H1 (cell line): ENCODE measurements at regions not wholly inside any gene's neighbourhood (a gene's known extent, or its start where the extent isn't known, plus 50 kb on each side); places are given as distances from the start of the nearest gene placed in this dataset.

Experiments used
- CTCF ChIA-PET: fragments of 300-600 bp; sonication (Branson Sonifier 250); formaldehyde crosslinking; loops from one replicate; lab custom pipeline; 2021; ENCODE audit not compliant: partially characterized antibody; lab: Charles Lee
- POLR2A ChIA-PET: fragments of 300-600 bp; sonication (Branson Sonifier 250); formaldehyde crosslinking; loops from one replicate; lab custom pipeline; 2021; ENCODE audit warnings: inconsistent platforms; ENCODE audit not compliant: partially characterized antibody; lab: Charles Lee
- DNase-seq, 2 experiments: peaks; one replicate each; pipeline versions ENCODE4 v3.0.0 to v3.0.0-alpha.2; 2010 to 2022; ENCODE audit warnings: low spot score in 2 of 2, low read depth in 1 of 2, mixed read lengths in 1 of 2
- FAIRE-seq: peaks from 2 replicates; lab custom pipeline; 2011; peaks lifted over from hg19 to GRCh38; lab: Jason Lieb, UNC
- H2AFZ ChIP-seq: 2 replicates; pipeline ENCODE4 v1.8.1; 2012; ENCODE audit warnings: low read length, inconsistent platforms
- H2AK5ac ChIP-seq: 2 replicates; pipeline ENCODE4 v1.6.1; 2013; ENCODE audit warnings: low read depth, low read length
- H2BK120ac ChIP-seq: replicated peaks from 2 replicates; pipeline ENCODE3; 2013; ENCODE audit warnings: low read depth, low read length, inconsistent platforms
- H2BK12ac ChIP-seq: 2 replicates; pipeline ENCODE4 v1.6.1; 2013; ENCODE audit warnings: low read depth, low read length
- H2BK15ac ChIP-seq: 2 replicates; pipeline ENCODE4 v1.6.1; 2013; ENCODE audit warnings: low read length
- H2BK20ac ChIP-seq: 2 replicates; pipeline ENCODE4 v1.6.1; 2013; ENCODE audit warnings: low read length
- H2BK5ac ChIP-seq: 2 replicates; pipeline ENCODE4 v1.6.1; 2013; ENCODE audit warnings: low read depth, low read length
- H3K14ac ChIP-seq: 2 replicates; pipeline ENCODE4 v1.6.1; 2013; ENCODE audit warnings: inconsistent platforms; ENCODE audit not compliant: insufficient read length
- H3K18ac ChIP-seq: 2 replicates; pipeline ENCODE4 v1.6.1; 2013; ENCODE audit warnings: low read length; ENCODE audit errors: extremely low read depth
- H3K23ac ChIP-seq: 2 replicates; pipeline ENCODE4 v1.6.1; 2013; ENCODE audit warnings: inconsistent platforms; ENCODE audit not compliant: insufficient read length
- H3K23me2 ChIP-seq: 2 replicates; pipeline ENCODE4 v1.6.1; 2013; ENCODE audit warnings: low read depth, low read length
- H3K27ac ChIP-seq: 2 replicates; pipeline ENCODE4 v1.6.1; 2011; ENCODE audit warnings: low read depth, low read length, inconsistent platforms
- H3K27me3 ChIP-seq, 4 experiments: replicated peaks in 1 of 4; 1 replicate in 1 of 4; 2 replicates in 3 of 4; pipeline versions ENCODE4 v1.6.1 to v1.8.1; 2011 to 2013; ENCODE audit warnings: low read length in 3 of 4, mild to moderate bottlenecking in 3 of 4, inconsistent platforms in 2 of 4, mixed read lengths in 2 of 4, moderate library complexity in 1 of 4; ENCODE audit not compliant: control insufficient read depth in 3 of 4, insufficient read depth in 3 of 4; ENCODE audit errors: extremely low read depth in 1 of 4
- H3K36me3 ChIP-seq, 4 experiments: 2 replicates each; pipeline versions ENCODE4 v1.6.1 to v1.8.1; 2011 to 2013; ENCODE audit warnings: mild to moderate bottlenecking in 4 of 4, low read length in 3 of 4, moderate library complexity in 2 of 4, control low read depth in 1 of 4, inconsistent platforms in 1 of 4; ENCODE audit not compliant: insufficient read depth in 4 of 4, control insufficient read depth in 2 of 4
- H3K4ac ChIP-seq: replicated peaks from 2 replicates; pipeline ENCODE3; 2013; ENCODE audit warnings: low read length, low read depth, mixed read lengths, inconsistent platforms; ENCODE audit not compliant: insufficient read length
- H3K4me1 ChIP-seq, 4 experiments: replicated peaks in 1 of 4; 1 replicate in 1 of 4; 2 replicates in 3 of 4; pipeline versions ENCODE4 v1.6.1 to v1.8.1; 2011 to 2013; ENCODE audit warnings: low read length in 3 of 4, inconsistent platforms in 2 of 4, mixed read lengths in 1 of 4; ENCODE audit not compliant: insufficient read depth in 4 of 4, control insufficient read depth in 3 of 4
- H3K4me2 ChIP-seq, 2 experiments: 2 replicates each; pipeline versions ENCODE4 v1.6.1 to v1.8.1; 2011 to 2013; ENCODE audit warnings: low read depth in 2 of 2, low read length in 2 of 2, control low read depth in 1 of 2, inconsistent platforms in 1 of 2, mild to moderate bottlenecking in 1 of 2; ENCODE audit not compliant: insufficient read depth in 1 of 2
- H3K4me3 ChIP-seq, 4 experiments: fragments of 200-600, 300-600 bp in 1 of 4; sonication (generic), shearing (Covaris generic), sonication (Bioruptor Twin) in 1 of 4; 2 replicates each; pipeline versions ENCODE4 v1.5.1 to v1.8.1; 2011 to 2016; ENCODE audit warnings: low read length in 4 of 4, low read depth in 3 of 4, control low read depth in 2 of 4, inconsistent platforms in 2 of 4, mild to moderate bottlenecking in 2 of 4, mixed read lengths in 1 of 4, moderate library complexity in 1 of 4; ENCODE audit not compliant: insufficient read depth in 2 of 4; ENCODE audit errors: extremely low read depth in 1 of 4
- H3K56ac ChIP-seq: replicated peaks from 2 replicates; pipeline ENCODE3; 2013; ENCODE audit warnings: low read depth, mild to moderate bottlenecking, mixed read lengths, low read length, inconsistent platforms; ENCODE audit not compliant: insufficient read length
- H3K79me1 ChIP-seq: 2 replicates; pipeline ENCODE4 v1.6.1; 2013; ENCODE audit warnings: low read depth, low read length, control low read depth
- H3K79me2 ChIP-seq, 2 experiments: 2 replicates each; pipeline versions ENCODE4 v1.6.1 to v1.8.1; 2012 to 2013; ENCODE audit warnings: low read length in 2 of 2, mild to moderate bottlenecking in 2 of 2, inconsistent platforms in 1 of 2; ENCODE audit not compliant: insufficient read depth in 2 of 2, control insufficient read depth in 1 of 2
- H3K9ac ChIP-seq, 4 experiments: replicated peaks in 1 of 4; 1 replicate in 1 of 4; 2 replicates in 3 of 4; pipeline versions ENCODE4 v1.6.1 to v1.8.1; 2011 to 2013; ENCODE audit warnings: low read depth in 3 of 4, low read length in 3 of 4, control low read depth in 2 of 4, mild to moderate bottlenecking in 2 of 4, moderate library complexity in 2 of 4, inconsistent platforms in 1 of 4; ENCODE audit errors: extremely low read depth in 1 of 4
- H3K9me3 ChIP-seq, 2 experiments: 2 replicates each; pipeline versions ENCODE4 v1.6.1 to v1.8.1; 2012 to 2013; ENCODE audit warnings: mild to moderate bottlenecking in 2 of 2, moderate library complexity in 2 of 2, control low read depth in 1 of 2, inconsistent platforms in 1 of 2, low read depth in 1 of 2, low read length in 1 of 2, mixed read lengths in 1 of 2; ENCODE audit not compliant: insufficient read depth in 2 of 2
- H4K20me1 ChIP-seq, 2 experiments: replicated peaks in 1 of 2; 2 replicates each; pipeline versions ENCODE3 to v1.8.1; 2011 to 2013; ENCODE audit warnings: inconsistent platforms in 2 of 2, low read length in 2 of 2, mild to moderate bottlenecking in 1 of 2; ENCODE audit not compliant: insufficient read depth in 2 of 2, control insufficient read depth in 1 of 2
- H4K5ac ChIP-seq: 2 replicates; pipeline ENCODE4 v1.6.1; 2013; ENCODE audit warnings: low read length, low read depth, mixed read lengths, inconsistent platforms; ENCODE audit not compliant: insufficient read length
- H4K8ac ChIP-seq: 2 replicates; pipeline ENCODE4 v1.8.0; 2013; ENCODE audit warnings: mild to moderate bottlenecking, moderate library complexity, low read length, inconsistent platforms; ENCODE audit not compliant: insufficient read depth; ENCODE audit errors: extremely low read depth
- H4K91ac ChIP-seq: replicated peaks from 2 replicates; pipeline ENCODE3; 2013; ENCODE audit warnings: low read length, mixed read lengths, inconsistent platforms; ENCODE audit not compliant: insufficient read length
- ATF3 ChIP-seq: IDR thresholded peaks from 2 replicates; pipeline ENCODE4 v1.6.1; 2011; ENCODE audit warnings: low read depth, mild to moderate bottlenecking, low read length; ENCODE audit not compliant: insufficient read depth
- CBX5 ChIP-seq: fragments of 300-800, 300-1000 bp; sonication (generic); IDR thresholded peaks from 2 replicates; pipeline ENCODE4 v1.7.1; 2016; ENCODE audit warnings: antibody characterized with exemption, low read length, low read depth
- CTBP2 ChIP-seq: IDR thresholded peaks from 2 replicates; pipeline ENCODE4 v1.7.0; 2011; ENCODE audit warnings: borderline replicate concordance, mild to moderate bottlenecking, moderate library complexity, mixed read lengths, low read length; ENCODE audit not compliant: insufficient read depth, insufficient read length
- NANOG ChIP-seq: IDR thresholded peaks from 2 replicates; pipeline ENCODE4 v1.6.1; 2011; ENCODE audit warnings: low read length, low read depth, mild to moderate bottlenecking, inconsistent platforms; ENCODE audit not compliant: insufficient read depth, poor library complexity, severe bottlenecking
- RNF2 ChIP-seq: fragments of 200-900, 300-1000 bp; sonication (generic); IDR thresholded peaks from 2 replicates; pipeline ENCODE4 v1.7.1; 2016; ENCODE audit warnings: borderline replicate concordance, low read depth, mild to moderate bottlenecking, antibody characterized with exemption, low read length; ENCODE audit not compliant: poor library complexity, severe bottlenecking; ENCODE audit errors: missing control alignments
- RXRA ChIP-seq: IDR thresholded peaks from 2 replicates; pipeline ENCODE4 v1.6.1; 2011; ENCODE audit warnings: low read depth, mild to moderate bottlenecking, low read length, moderate library complexity; ENCODE audit not compliant: insufficient read depth
- SIRT6 ChIP-seq: IDR thresholded peaks from one replicate; pipeline ENCODE4 v1.7.1; 2012; ENCODE audit warnings: low read length, inconsistent platforms
- SUZ12 ChIP-seq: fragments of 200-600 bp; sonication (generic); IDR thresholded peaks from 2 replicates; pipeline ENCODE4 v1.6.1; 2012; ENCODE audit warnings: mild to moderate bottlenecking, inconsistent platforms, low read length, moderate library complexity, mixed read lengths
- ZNF274 ChIP-seq: IDR thresholded peaks from 2 replicates; pipeline ENCODE4 v1.7.0; 2012; ENCODE audit warnings: low read length, borderline replicate concordance; ENCODE audit errors: extremely low read depth
- WGBS, 2 experiments: shearing (Covaris generic) in 1 of 2; methylation state at CpG; one replicate each; pipeline versions ENCODE4 v1.1.6 to v1.1.7; 2013 to 2015; ENCODE audit warnings: low lambda C conversion rate in 2 of 2, mixed read lengths in 2 of 2, inconsistent platforms in 1 of 2, low coverage in 1 of 2, missing lambda C conversion rate in 1 of 2; ENCODE audit not compliant: insufficient replicate concordance in 2 of 2, insufficient coverage in 1 of 2, insufficient read length in 1 of 2; ENCODE audit errors: extremely low coverage in 1 of 2, missing lambda C conversion rate in 1 of 2; 5-methylcytosine and 5-hydroxymethylcytosine counted together
- TF ChIP-seq, protein P1 (sequence below), 3 experiments: IDR thresholded peaks; 1 replicate in 2 of 3; 2 replicates in 1 of 3; pipeline versions ENCODE4 v1.5.1 to v1.6.1; 2011; ENCODE audit warnings: low read length in 3 of 3, mild to moderate bottlenecking in 3 of 3, inconsistent platforms in 2 of 3, low read depth in 1 of 3, moderate library complexity in 1 of 3; ENCODE audit not compliant: insufficient read depth in 1 of 3; ENCODE audit errors: control extremely low read depth in 1 of 3

- Histone ChIP-seq H3K27ac (no peak overlapping the region), H2AK5ac (no peak overlapping the region), H3K4me2 (no peak overlapping the region), H3K23me2 (no peaks in the 10 kb centered on the region), H3K23ac (no peak overlapping the region), H2BK12ac (no peak overlapping the region), H2BK20ac (no peak overlapping the region), H3K14ac (no peak overlapping the region), H4K91ac (no peak overlapping the region), H4K20me1 (peaks cover 0 to 1% of the 10 kb centered on the region in 2 experiments), H3K18ac (no peak overlapping the region), H3K36me3 (no peaks in the 10 kb centered on the region), H2BK5ac (no peak overlapping the region), H3K79me2 (no peaks in the 10 kb centered on the region), H3K4me1 (no peaks in the 10 kb centered on the region), H3K4me3 (no peak overlapping the region), H3K79me1 (no peaks in the 10 kb centered on the region), H4K8ac (no peak overlapping the region), H2AFZ (no peak overlapping the region), H3K56ac (no peak overlapping the region), H3K9ac (no peak overlapping the region), H2BK120ac (no peak overlapping the region), H2BK15ac (no peak overlapping the region), H3K27me3 (no peaks in the 10 kb centered on the region), H3K4ac (no peak overlapping the region), H4K5ac (no peak overlapping the region), H3K9me3 (no peaks in the 10 kb centered on the region)
- ChIA-PET POLR2A (interaction anchor here (1.6 kb wide), 1 partner anchor 145 kb away, joined by 4 read pairs; the partner anchor contains the start of gene HNRNPU), CTCF (interaction anchor here (1.5 to 2.2 kb wide), 2 partner anchors 13 to 34 kb away, joined by 4 to 13 read pairs; no protein-coding TSS in a partner anchor)
- 98% methylated on average over 3 of the region's 5 CpGs; no CpG with 5 or more reads in 1 of the 2 experiments for WGBS, 2 experiments
- no peak for DNase-seq
- no peak for FAIRE-seq
- TF ChIP-seq ZNF274 (no peak), RXRA (no peak), CTBP2 (no peak), NANOG (no peak), RNF2 (no peak), SUZ12 (no peak), SIRT6 (no peak), CBX5 (no peak), ATF3 (no peak)
- TF ChIP-seq, protein P1, sequence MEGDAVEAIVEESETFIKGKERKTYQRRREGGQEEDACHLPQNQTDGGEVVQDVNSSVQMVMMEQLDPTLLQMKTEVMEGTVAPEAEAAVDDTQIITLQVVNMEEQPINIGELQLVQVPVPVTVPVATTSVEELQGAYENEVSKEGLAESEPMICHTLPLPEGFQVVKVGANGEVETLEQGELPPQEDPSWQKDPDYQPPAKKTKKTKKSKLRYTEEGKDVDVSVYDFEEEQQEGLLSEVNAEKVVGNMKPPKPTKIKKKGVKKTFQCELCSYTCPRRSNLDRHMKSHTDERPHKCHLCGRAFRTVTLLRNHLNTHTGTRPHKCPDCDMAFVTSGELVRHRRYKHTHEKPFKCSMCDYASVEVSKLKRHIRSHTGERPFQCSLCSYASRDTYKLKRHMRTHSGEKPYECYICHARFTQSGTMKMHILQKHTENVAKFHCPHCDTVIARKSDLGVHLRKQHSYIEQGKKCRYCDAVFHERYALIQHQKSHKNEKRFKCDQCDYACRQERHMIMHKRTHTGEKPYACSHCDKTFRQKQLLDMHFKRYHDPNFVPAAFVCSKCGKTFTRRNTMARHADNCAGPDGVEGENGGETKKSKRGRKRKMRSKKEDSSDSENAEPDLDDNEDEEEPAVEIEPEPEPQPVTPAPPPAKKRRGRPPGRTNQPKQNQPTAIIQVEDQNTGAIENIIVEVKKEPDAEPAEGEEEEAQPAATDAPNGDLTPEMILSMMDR (IDR thresholded peaks at IDR 0.05; ENCODE audit: control extremely low read depth in 1 of 3, insufficient read depth in 1 of 3, low read depth in 1 of 3, low read length in 3 of 3), result no peak
Measured at GRCh38 chr1:245008761-245009160, 144.4 kb upstream of the HNRNPU start.
